Smooth muscle cell (in vitro differentiated cells): ENCODE measurements at regions not wholly inside any gene's neighbourhood (a gene's known extent, or its start where the extent isn't known, plus 50 kb on each side); places are given as distances from the start of the nearest gene placed in this dataset.
"Not testable (repeated sequence)": the region's sequence is repeated elsewhere in the genome, so short reads cannot be mapped to it uniquely, and the experiment has no call there.

Experiments
- DNase-seq: peaks from one replicate; lab custom pipeline; 2025; ENCODE audit not compliant: unreplicated experiment; lab: John Stamatoyannopoulos, UW
- H2AFZ ChIP-seq: fragments of 200-600 bp; sonication (generic); 2 replicates; pipeline ENCODE4 v1.6.0; 2016; ENCODE audit warnings: antibody characterized with exemption, low read depth, mild to moderate bottlenecking
- H3F3A ChIP-seq: fragments of 200-600 bp; sonication (generic); 2 replicates; pipeline ENCODE4 v1.6.0; 2017; ENCODE audit warnings: antibody characterized with exemption, low read depth
- H3K27ac ChIP-seq: fragments of 200-600 bp; sonication (generic); 2 replicates; pipeline ENCODE4 v1.5.1; 2016; ENCODE audit warnings: low read depth, mild to moderate bottlenecking
- H3K27me3 ChIP-seq: fragments of 200-600 bp; sonication (generic); 2 replicates; pipeline ENCODE4 v1.6.1; 2016; ENCODE audit warnings: low read depth, mild to moderate bottlenecking
- H3K36me3 ChIP-seq: fragments of 200-600 bp; sonication (generic); 2 replicates; pipeline ENCODE4 v1.5.1; 2016; ENCODE audit warnings: low read depth
- H3K4me1 ChIP-seq: fragments of 200-600 bp; sonication (generic); 2 replicates; pipeline ENCODE4 v1.5.1; 2016; ENCODE audit warnings: low read depth
- H3K4me2 ChIP-seq: fragments of 200-600 bp; sonication (generic); 2 replicates; pipeline ENCODE4 v1.6.0; 2016; ENCODE audit warnings: mild to moderate bottlenecking
- H3K4me3 ChIP-seq: fragments of 200-600 bp; sonication (generic); 2 replicates; pipeline ENCODE4 v1.5.1; 2016; ENCODE audit warnings: mild to moderate bottlenecking
- H3K79me2 ChIP-seq: fragments of 200-600 bp; sonication (generic); 2 replicates; pipeline ENCODE4 v1.6.0; 2016; ENCODE audit warnings: low read depth, mild to moderate bottlenecking
- H3K9ac ChIP-seq: fragments of 200-600 bp; sonication (generic); 2 replicates; pipeline ENCODE4 v1.6.0; 2016; ENCODE audit warnings: low read depth
- H3K9me3 ChIP-seq: fragments of 200-600 bp; sonication (generic); replicated peaks from 2 replicates; pipeline ENCODE4 v1.5.1; 2016; ENCODE audit warnings: low read depth
- H4K20me1 ChIP-seq: fragments of 200-600 bp; sonication (generic); 2 replicates; pipeline ENCODE4 v1.6.0; 2016; ENCODE audit warnings: low read depth
- WGBS: methylation state at CpG from one replicate; pipeline ENCODE4 v1.1.7; 2016; ENCODE audit warnings: low lambda C conversion rate; 5-methylcytosine and 5-hydroxymethylcytosine counted together
- TF ChIP-seq, protein P1 (sequence below): fragments of 200-600 bp; sonication (generic); IDR thresholded peaks from 2 replicates; pipeline ENCODE4 v1.5.1; 2017; ENCODE audit warnings: borderline replicate concordance, mild to moderate bottlenecking, antibody characterized with exemption; ENCODE audit not compliant: insufficient read depth, poor library complexity, severe bottlenecking

DNA sequence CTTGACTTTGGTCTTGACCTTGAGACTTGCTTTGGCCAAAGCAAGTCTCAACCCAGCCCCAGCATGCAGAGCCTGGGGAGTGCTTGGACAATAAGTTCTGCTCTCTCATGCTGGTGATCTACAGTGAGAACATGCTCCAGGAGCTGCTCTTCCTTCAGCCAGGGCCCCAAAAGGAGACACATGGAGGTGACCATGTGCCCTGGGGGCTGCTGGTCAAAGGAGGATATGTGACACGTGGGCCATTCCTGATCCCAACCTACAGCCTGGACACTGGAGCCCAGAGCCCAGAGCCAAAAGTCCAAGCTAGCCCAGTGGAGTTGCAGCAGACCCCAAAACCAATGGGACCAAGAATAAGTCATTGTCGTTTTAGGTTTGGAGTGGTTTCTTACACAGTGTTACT lies 78.2 kb upstream of the CHST15 start:
- Histone ChIP-seq H3K9ac (no peak overlapping the region), H3F3A (peaks cover 6% of the 10 kb centered on the region), H3K27me3 (no peaks in the 10 kb centered on the region), H4K20me1 (no peaks in the 10 kb centered on the region), H3K4me2 (no peak overlapping the region), H3K4me3 (no peak overlapping the region), H3K9me3 (no peaks in the 10 kb centered on the region), H3K36me3 (no peaks in the 10 kb centered on the region), H3K27ac (no peak overlapping the region), H3K79me2 (no peaks in the 10 kb centered on the region), H2AFZ (no peak overlapping the region), H3K4me1 (peaks cover 7% of the 10 kb centered on the region)
- TF ChIP-seq, protein P1, sequence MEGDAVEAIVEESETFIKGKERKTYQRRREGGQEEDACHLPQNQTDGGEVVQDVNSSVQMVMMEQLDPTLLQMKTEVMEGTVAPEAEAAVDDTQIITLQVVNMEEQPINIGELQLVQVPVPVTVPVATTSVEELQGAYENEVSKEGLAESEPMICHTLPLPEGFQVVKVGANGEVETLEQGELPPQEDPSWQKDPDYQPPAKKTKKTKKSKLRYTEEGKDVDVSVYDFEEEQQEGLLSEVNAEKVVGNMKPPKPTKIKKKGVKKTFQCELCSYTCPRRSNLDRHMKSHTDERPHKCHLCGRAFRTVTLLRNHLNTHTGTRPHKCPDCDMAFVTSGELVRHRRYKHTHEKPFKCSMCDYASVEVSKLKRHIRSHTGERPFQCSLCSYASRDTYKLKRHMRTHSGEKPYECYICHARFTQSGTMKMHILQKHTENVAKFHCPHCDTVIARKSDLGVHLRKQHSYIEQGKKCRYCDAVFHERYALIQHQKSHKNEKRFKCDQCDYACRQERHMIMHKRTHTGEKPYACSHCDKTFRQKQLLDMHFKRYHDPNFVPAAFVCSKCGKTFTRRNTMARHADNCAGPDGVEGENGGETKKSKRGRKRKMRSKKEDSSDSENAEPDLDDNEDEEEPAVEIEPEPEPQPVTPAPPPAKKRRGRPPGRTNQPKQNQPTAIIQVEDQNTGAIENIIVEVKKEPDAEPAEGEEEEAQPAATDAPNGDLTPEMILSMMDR = no peak
- WGBS = 97% methylated on average over 2 of the region's 2 CpGs
- DNase-seq = no peak

DNA sequence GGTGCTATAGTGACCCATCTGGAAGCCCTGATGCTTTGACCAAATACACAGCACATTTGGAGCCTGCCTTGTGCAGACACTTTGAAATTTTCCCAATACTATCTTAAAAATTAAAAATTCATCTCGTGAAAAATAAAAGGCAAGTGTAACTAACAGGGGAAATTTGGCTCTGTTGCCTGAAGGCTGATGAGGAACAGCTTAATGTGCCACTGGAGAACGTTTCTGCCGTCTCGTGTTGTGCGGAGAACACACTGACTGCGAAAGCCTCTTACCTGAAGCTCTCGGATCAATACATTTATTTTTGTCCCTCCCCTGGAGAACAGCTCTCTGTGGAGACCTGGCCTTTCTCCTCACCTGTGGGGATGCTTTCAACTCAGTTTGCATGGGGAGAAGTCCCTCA lies 77.2 kb upstream of the CHST15 start:
- Histone ChIP-seq H3K36me3 (no peaks in the 10 kb centered on the region), H3K79me2 (no peaks in the 10 kb centered on the region), H3F3A (no peaks in the 10 kb centered on the region), H2AFZ (no peak overlapping the region), H3K9ac (no peak overlapping the region), H3K9me3 (no peaks in the 10 kb centered on the region), H3K27me3 (no peaks in the 10 kb centered on the region), H3K4me3 (no peak overlapping the region), H3K4me2 (no peak overlapping the region), H3K4me1 (peaks cover 7% of the 10 kb centered on the region), H3K27ac (no peak overlapping the region), H4K20me1 (no peaks in the 10 kb centered on the region)
- 92% methylated on average over 7 of the region's 7 CpGs for WGBS
- TF ChIP-seq, protein P1 = no peak
- DNase-seq = no peak

DNA sequence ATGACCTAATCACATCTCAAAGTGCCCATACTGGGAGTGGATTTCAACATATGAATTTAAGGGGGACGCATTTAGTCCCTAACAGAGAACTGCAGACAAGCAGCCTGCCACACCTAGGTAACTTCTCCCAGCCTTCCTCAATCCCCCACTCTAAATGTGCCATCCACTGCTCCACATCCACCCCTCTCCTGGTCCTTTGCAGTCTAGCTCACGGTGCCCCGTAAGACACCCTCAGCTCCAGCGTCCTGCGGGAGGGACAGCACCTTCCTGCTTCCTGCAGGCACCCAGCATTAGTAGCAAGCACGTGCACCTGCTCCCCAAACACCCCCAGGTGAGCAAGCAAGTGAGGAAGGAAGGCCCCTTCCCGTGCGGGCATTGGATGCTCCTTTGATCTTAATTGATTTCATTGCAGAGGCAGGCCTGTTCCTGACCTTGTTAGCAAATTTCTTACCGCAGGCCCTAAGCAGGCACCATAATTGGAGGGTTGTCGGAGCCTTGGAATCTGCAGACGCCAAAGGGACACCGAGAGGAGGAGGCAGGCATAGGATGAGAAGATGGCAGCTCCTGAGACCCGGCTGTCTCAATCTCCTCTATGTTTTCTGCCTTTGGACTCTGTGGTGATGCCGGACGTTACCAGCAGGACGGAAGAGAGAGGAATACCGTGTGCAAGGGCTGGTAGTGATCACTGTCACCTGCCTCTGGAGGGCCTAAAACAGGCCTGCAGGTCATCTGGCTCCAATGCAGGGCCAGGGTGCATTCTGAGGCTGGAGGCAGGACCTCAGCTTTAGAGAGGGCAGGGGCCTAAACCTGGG lies 75.8 kb upstream of the CHST15 start:
- no peaks in the 10 kb centered on the region for H3F3A ChIP-seq
- WGBS = 83% methylated on average over 17 of the region's 17 CpGs
- no peaks in the 10 kb centered on the region for H4K20me1 ChIP-seq
- H3K79me2 ChIP-seq = no peaks in the 10 kb centered on the region
- H3K27me3 ChIP-seq = no peaks in the 10 kb centered on the region
- no peak overlapping the region for H2AFZ ChIP-seq
- no peaks in the 10 kb centered on the region for H3K9me3 ChIP-seq
- H3K4me3 ChIP-seq = no peak overlapping the region
- H3K27ac ChIP-seq = no peak overlapping the region
- no peaks in the 10 kb centered on the region for H3K4me1 ChIP-seq
- DNase-seq = no peak
- no peak overlapping the region for H3K4me2 ChIP-seq
- no peaks in the 10 kb centered on the region for H3K36me3 ChIP-seq
- TF ChIP-seq, protein P1 = no peak
- no peak overlapping the region for H3K9ac ChIP-seq

DNA sequence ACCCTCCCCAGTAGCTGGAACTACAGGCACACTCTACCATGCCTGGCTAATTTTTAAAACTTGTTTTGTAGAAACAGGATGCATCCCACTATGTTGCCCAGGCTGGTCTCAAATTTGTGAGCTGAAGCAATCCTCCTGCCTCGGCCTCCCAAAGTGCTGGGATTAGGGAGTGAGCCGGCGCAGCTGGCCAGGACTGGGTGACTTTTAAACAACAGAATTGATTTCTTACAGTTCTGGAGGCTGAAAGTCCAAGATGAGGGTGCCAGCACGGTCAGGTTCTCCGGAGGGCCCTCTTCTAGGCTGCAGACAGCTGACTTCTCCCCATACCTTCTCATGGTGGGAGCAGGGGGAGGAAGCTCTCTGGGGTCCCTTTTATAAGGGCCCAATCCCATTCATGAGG lies 75.2 kb upstream of the CHST15 start:
- no peaks in the 10 kb centered on the region for H3F3A ChIP-seq
- TF ChIP-seq, protein P1 = no peak
- no peak overlapping the region for H3K9ac ChIP-seq
- H3K79me2 ChIP-seq = no peaks in the 10 kb centered on the region
- H3K27me3 ChIP-seq = no peaks in the 10 kb centered on the region
- no peaks in the 10 kb centered on the region for H3K4me1 ChIP-seq
- H4K20me1 ChIP-seq = no peaks in the 10 kb centered on the region
- no peak overlapping the region for H3K4me2 ChIP-seq
- H3K27ac ChIP-seq = no peak overlapping the region
- 92% methylated on average over 5 of the region's 5 CpGs for WGBS
- H3K9me3 ChIP-seq = no peaks in the 10 kb centered on the region
- no peaks in the 10 kb centered on the region for H3K36me3 ChIP-seq
- H2AFZ ChIP-seq = no peak overlapping the region
- DNase-seq = no peak
- no peak overlapping the region for H3K4me3 ChIP-seq

DNA sequence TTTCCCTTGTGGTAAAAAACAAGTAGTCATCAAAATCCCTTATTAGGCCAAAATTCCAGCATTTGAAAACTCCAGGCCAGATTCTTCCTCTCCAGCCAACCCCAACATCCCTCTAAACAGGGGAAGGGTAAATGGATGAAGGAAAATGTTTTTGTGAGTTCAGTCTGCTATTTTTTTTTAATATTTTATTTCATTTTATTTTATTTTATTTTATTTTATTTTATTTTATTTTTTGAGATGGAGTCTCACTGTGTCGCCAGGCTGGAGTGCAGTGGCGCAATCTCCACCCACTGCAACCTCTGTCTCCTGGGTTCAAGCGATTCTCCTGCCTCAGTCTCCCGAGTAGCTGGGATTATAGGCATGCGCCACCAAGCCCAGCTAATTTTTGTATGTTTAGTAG lies 74.5 kb upstream of the CHST15 start:
- H3K4me1 ChIP-seq, H3K79me2 ChIP-seq, H3K27me3 ChIP-seq, H3K9me3 ChIP-seq, H3K4me2 ChIP-seq, H3K9ac ChIP-seq, H3K36me3 ChIP-seq, DNase-seq, H2AFZ ChIP-seq, H3K4me3 ChIP-seq, H3F3A ChIP-seq, H4K20me1 ChIP-seq, H3K27ac ChIP-seq: not testable (repeated sequence)
- 97% methylated on average over 5 of the region's 5 CpGs for WGBS
